Eye (tissue), 1 donor: ENCODE measurements at regions not wholly inside any gene's neighbourhood (a gene's known extent, or its start where the extent isn't known, plus 50 kb on each side); places are given as distances from the start of the nearest gene placed in this dataset.

Experiments
- DNase-seq: peaks from one replicate; pipeline ENCODE4 v3.0.0-alpha.2; 2015

DNA sequence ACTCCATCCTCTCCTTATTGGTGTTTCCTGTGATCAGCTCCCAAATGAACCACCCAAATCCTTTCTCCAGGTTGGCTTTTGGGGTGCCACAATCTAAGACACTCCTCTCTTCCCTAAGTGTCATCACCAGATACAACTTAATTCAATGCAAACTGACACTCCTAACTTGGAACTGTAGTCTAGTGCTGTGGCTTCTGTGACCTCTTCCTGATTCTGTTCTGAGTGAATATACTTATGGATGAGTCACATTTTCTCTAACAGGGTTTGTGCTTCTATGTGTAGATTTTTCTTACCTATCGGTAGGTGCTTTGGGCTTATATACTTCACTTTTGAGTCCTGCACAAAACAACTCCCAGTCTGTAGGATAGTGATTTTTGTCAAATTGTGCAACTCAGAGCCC lies 141.3 kb upstream of the MAOA start:
- DNase-seq = no peak

DNA sequence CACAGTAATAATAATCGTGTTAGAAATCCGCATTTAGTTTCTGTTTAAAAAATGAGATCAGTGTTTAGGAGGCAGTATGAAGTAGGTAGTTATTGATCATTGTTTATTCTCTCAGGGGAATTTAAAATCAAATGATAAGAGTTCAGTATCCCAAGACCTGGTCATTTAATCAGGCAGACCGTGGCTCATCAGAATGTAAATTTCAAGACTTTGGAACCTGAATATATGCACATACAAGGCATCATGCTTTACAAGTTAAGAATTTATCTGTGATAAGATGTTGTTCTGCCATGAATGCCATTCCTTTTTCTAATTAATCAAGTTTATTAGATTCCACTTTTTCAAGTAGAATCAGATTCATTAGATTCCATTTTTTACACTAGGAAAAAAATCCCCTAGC lies 133.5 kb upstream of the MAOA start:
- no peak for DNase-seq

DNA sequence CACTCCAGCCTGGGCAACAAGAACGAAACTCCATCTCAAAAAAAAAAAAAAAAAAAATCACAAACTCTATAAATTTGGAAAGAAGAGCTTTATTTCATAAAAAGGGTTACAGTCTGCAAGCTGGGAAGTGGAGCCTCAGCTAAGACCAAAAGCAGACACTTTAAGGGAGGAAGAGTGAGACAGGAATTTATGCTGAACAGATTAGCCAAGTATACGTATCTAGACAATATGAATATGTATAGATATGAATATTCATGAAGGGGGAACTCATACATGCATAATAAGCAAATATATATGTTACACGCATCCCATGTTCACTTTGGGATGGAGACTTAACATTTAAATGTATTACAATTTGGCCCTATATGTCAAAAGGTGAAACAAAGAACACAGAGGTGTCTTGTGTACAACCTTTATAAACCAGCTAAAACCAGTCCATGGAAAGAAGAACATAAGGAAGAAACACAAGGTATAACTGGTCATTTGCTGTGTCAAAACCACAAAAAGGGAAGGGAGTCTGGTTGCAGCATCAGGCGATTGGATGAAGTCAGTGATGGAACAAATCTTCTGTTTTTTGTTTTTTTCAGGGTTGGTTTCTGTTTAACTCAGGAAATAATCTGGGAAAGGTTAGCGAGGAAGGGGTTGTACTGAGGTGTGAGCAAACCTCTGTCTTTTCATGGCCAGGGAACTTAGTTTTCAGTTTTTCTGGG lies 130.0 kb upstream of the MAOA start:
- DNase-seq = no peak

DNA sequence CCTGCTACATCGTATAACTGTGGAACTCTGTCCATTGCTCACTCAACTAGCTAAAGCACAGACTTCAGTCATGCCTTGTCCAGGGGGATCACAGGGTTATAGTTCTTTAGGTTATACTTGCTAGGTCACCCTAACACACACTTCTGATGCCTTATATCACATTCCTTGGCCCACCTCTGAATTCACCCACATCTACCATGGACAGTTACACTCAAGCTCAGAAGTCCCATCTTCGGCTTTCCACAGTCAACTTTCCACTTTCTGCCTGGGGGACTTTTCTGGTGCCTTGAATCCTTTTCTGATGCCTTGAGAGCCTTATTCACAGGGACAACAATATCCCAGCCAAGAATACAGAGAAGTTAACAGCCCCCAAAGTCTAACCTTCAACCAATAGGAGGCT lies 129.2 kb upstream of the MAOA start:
- no peak for DNase-seq

DNA sequence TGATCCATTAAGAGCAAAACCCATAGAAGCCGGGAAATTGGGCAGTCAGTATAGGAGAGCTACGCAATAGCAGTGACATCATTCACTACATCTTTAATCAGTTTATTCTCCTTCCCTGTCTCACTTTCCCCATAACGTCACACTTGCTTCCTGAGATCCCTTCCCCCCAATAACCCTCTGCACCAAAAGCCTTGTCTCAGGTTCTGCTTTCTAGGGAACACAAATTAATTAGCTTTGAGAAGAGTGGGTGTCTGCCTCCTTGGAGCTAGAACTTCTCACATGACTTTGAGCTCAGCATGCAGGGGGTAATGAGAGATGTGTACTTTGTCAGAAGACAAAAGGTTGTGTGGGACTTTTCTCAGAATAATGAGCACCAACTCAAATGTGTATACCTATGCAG lies 128.3 kb upstream of the MAOA start:
- DNase-seq = no peak

DNA sequence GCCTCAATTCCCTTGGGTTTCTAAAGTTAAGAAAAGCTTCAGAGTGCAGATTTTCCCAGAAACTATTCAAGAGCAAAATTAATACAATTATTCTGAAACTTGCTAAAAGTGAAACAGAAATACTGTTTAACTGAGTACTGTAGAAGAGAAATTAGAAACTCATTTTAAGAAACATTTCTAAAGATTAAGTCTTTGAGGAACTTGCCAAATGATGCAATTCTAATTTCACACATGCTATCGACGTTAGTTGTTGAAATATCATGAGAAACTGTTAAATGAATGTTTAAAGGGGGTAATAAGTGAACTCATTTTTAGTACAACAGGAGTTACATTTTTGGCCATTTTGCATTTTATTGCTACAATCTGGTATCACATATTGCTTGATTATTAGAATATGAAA lies 125.3 kb upstream of the MAOA start:
- DNase-seq = no peak

DNA sequence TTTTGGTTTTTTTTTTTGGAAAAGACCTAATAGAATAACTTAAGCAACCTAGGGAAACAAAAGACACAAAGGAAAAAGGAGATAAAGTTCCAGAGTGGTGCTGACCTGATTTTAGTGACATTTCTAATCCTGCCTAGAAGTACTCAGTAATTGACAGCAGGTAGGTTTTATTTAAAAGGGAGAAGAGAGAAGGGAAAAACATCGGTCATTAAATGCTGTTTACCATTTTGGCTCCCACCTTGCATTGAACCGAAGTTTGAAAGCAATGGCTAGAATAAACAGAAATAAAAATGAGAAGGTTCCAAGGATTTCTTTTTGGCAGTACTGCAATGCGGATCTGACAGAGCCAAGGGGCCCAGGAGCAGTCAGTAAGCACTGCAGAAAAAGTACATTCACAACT lies 115.8 kb upstream of the MAOA start:
- no peak for DNase-seq

DNA sequence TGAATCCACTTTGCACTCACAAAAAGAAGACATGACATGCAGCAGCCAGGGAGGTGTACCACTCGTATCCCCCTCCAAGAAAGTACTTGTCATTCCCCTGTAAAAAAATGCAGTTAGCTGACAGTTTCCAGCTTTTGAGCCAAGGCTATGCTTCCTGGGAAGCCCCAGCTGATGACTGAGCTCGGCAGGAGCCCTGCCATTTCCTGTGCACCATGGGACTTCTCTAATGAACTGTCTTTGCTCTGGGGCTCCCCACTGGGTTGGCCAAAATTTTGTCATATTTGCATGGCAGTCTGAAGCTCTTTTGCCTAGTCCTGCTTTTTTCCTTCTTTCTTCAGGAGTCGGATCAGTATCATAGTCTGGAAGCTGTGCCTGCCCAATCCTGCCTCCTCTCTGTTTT lies 104.5 kb upstream of the MAOA start:
- DNase-seq = no peak

DNA sequence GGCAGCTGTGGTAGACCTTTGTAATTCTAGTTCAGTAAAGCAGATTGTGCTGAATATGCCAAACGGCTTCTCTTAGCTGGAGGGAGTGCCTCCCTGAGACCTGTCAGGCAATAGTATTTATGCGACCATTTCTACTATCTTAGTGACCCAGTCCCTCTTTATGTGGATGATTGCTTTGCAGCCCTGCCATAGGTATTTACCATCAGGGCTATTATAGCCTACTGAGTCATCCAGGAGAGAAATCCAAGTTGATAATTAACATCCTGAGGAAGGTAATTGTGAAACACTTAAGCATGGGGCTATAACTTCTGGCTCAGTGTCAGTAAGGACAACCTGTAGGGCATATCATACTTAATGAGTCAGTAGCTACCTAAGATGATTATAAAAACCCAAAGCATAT lies 103.9 kb upstream of the MAOA start:
- no peak for DNase-seq

DNA sequence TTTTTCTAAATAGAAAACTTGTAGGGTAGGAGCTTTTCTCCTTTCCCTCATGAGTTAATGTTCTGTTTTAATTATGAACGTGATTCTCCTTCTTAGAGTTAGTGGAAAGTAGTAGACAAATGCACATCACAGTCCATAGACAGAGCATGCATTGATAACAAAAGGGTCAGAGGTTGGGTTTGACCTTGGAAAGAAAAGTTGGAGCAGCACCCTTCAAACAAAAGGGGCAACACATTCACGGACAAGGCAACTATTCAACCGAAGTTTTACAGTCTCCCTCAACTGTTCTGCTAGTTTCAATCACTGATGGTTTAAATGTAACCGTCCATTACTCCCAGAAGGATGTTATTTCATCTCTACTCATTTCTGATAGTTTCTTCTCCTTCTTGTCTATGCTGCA lies 103.4 kb upstream of the MAOA start:
- no peak for DNase-seq

DNA sequence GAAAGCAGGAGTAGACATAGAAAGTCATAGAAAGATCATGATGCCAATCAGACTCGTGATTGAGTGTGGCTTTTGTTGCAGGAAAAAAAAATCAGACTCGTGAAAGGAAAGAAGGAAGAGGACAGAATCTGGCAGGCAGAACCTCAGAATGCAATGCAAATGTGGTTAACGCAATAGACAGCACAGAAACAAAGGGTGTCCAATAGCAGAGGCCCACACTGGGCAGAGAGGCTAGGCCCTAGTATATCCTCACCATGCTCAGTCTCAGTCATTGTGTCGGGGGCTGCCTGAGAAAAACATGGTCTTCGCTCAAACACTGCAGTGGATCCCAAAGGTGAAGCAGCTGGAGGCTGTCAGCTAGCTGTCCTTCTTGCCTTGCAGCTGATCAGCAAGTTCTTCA lies 102.8 kb upstream of the MAOA start:
- no peak for DNase-seq

DNA sequence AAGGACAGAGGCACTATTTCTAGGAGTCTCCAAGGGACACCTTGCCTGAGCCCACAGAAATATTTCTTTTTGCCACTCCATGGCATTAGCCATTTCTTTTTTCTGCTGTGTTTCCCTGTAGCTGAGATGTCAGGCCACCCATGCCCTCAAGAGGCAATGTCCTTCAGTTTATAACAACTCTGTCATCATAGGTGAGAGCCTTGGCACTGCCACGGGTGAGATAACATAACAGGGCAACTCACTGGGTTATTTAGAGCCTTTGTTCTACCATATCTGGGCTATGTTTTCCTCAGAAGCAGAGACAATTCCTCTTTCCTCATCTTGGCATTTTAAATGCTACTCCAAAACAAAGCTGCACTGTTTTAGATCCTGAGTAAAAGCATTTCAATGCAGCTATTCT lies 99.9 kb upstream of the MAOA start:
- DNase-seq = no peak

DNA sequence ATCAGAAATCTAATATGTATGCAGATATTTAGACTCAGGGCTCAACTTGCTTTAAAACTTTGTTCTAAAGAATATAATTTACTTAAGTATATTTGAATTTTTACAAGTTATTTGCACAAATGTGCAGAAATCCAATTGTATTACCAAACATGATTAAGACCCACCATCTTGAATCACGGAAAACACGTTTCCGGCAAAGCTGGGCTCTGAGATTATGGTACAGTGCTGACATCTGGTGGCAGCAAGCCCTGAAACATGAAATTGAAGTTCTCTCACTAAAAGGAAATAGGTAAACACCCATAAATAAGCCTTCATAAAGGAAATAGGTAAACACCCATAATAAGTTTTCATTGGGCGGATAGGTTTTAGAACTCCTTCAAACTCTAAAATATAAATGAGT lies 98.3 kb upstream of the MAOA start:
- peak; percentile 76 for DNase-seq

DNA sequence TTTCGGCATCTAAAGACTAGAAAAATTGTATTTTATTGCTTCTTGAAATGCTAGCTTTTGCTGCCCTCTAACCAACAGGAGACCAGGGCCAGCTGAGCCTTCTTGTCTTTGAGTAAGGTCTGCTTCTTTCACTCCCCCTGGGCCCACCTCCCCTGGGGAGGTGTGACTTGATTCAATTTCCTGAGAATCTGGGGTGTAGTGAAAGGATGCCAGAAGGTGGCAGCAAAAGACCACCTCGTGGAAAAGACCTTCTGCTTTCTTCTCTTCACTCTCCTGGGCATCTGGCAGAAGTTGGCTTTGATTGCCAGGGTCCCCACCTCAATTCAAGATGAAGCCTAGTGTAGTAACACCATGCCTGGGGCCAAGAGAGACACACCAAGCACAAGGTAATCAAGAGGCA lies 96.5 kb upstream of the MAOA start:
- DNase-seq = peak; percentile 70

DNA sequence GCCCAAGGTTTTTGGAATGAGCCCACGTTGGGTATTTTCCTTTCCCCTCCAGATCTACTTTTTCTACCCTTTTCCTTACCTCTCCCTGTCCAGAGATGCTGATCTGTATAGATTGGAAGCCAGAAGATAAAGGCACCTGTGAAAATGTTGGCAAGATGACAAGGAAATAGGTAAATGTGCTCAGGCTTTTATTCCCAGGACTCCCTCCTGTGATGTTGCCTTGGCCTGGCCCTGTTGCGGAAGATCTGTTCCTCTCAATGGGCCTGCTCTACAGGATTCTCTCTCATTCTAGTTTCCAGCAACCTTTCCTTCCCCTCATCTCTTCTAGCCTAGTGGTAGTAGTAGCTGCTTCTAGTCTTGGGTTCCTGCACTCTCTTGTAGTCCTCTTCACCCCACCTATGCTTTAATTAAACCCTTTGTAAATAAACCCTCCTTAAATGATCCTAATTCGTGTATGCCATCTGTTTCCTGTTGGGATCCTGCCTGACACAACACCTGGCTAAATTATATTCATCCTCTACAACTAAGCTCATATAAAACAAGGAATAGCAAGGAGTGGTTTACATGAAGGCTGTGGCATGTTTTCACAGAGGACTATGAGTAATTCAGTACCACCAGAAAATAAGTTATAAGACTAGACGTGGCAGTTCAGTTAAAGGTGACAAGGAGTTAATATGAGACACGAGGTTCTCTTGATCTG lies 95.7 kb upstream of the MAOA start:
- no peak for DNase-seq

DNA sequence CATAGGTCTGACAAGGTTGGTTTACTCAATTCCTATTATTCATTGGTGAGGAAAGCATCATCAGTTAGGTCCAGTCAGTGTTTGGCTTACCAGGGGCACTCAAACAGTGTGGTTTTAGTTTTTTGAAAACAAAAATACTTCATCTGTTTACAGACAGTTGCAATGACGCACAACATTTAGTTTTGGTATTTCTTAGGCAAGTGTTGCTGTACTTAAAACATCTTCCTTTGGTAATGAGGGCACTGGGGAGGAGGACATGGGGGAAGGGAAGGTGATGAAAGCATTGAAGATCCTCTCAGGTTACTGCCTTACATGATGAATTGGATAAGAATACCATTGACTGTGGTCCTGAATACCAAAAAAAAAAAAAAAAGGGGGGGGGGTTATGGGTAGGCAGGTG lies 93.7 kb upstream of the MAOA start:
- no peak for DNase-seq

DNA sequence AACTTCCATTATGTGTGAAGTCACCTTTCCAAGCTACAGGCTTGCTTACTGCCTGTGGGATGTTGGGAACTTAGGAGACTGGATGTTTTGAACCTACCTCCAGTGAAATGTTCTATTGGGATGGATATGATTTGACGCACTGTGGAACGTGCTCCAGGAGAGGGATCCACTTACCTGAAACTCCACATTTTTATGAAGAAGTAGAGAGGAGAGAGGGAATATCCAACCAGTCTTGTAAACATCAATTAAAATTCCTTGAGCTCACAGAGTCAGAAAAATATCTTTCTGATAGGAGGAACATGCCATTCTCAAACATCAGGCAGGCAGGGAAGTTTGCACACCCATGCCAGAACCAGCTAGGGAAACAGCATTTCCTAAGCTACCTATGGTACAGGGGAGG lies 91.1 kb upstream of the MAOA start:
- no peak for DNase-seq

DNA sequence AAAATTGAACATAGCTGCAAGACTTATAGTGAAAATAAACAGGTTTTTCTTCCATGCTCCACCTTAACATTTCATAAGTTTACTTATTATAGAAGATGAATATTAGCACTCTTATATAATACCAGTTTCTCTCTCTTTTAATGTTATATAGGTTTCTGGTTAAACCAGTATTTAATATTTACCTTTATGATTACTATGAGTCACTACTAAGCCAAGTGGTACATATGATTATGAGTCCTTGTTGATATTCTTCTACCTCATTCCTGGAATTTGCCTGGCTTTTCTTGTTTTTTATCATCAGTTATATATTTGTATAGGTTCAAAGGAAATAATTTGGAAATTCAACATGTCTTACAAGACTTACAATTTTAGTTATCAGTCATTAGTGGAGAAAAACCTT lies 89.9 kb upstream of the MAOA start:
- DNase-seq = no peak

DNA sequence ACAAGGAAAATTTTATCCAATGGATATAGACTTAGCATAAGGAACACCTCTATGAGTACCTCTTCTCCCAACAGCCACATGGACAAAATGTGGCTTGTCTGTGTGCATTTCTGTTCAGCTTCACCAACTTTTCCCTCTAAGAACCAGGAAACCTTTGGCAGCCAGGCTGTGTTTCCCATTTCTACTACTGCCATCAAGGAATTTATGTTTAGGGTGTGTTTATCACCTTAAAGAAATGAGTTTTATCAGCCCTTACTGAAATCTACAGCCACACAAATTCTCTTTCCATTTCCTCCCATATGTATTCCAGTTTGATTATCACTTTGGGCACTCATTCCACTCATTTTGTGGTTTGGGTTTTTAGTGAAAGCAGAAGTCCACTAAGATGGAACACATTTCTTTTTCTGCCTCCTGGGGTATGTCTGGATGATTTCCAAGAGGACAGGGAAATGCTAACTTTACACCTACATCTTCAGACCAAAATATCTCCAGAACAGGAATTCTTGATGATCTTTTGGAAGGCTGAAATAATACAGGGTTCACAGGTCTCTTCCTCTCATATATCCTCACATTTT lies 82.6 kb upstream of the MAOA start:
- no peak for DNase-seq

DNA sequence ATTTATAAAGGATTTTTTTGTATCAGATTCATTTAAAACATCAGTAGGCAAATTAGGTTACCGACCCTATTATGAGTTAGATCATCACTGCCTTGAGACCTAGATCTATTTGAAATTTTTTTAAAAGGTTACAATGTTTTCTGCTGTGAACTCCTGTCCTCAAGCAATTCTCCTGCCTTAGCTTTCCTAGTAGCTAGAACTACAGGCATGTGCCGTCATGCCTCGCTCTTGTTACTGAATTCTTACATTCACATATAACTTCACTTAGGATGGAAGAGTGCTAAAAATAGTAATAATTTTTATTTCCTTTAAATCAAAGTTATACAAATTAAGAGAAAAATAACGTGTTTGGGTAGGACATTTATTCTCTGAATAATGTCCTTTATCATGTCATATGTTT lies 75.5 kb upstream of the MAOA start:
- DNase-seq = no peak

DNA sequence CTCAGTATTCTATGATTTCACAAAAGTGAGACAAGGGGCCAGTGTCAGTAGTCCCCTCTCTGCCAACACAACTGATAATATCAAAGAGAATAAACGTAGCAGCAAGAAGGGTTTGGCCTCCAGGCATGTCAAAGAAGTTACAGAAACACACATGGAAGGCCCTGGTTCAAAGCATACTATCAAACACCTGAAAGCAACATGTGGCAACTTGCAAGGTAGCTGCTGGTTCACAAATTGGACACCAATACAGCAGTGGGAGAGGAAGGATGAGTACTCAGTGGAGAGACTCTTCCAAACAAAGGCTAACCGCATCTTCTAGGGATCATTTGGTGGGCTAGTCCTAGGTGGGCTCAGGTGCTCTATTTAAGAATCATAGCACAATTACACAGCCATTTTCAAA lies 74.9 kb upstream of the MAOA start:
- no peak for DNase-seq

DNA sequence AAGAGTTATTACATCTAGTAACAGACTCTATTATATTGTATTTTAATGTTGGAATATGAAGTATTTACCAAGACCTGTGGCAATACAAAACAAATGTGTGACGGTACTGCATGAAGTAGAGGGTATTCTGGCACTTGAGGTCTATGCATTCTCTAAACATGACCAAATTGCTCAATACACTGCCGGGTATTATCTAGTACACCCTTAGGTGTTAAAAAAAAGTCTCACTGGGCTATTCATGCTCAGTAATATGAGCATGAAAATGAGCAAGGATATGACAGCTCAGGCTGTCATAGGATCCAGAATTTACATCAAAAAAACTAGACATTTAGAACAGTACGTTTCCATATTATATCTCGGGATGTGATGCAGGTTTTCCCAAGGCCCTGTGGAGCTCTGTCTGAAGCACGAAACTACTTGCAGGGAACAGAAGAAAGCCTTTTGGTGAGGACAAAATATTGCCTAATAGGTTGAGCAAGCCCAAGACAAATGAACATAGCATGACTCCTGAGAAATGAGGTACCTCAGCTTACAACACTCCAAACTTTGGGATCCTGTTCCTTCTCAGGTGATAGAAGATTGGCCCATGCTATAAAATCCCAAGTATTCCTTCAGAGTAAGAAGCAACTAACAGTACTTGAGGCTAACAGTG lies 74.1 kb upstream of the MAOA start:
- DNase-seq = no peak

DNA sequence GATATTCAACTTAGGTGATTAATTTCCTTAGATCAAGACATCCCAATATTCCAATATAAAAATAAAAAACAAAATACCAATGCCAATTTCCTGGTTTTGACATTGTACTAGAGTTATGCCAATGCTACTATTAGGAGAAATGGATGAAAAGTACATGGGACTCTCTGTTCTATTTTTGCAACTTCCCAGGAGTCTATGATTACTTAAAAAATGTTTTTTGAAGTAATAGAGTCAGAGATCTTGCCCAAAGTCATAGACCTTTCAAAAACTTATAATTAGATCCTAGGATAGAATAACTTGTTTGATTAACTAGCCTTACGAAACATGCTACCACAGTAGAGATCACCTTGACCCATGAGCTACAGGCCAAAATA lies 73.6 kb upstream of the MAOA start:
- no peak for DNase-seq

DNA sequence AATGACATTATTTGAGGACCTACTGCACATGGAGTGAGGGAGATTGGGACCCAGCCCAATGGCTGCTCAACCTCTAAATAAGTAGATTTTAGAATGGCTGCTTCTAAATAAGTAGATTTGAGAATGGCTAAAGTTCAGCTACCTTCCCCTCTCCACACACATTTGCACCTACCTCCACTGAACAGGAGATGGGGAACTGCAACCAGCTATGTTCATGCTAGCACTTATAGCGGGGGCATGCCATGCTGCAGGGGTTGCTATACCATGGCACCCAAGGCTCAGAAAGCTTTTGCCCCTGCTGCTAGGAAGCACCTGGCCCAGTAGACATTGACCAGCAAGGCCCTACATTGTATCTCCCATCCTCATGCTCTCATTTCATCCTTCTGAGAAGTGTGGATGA lies 70.2 kb upstream of the MAOA start:
- DNase-seq = no peak
